Mucosa of descending colon (tissue), 3 donors: ENCODE measurements at regions not wholly inside any gene's neighbourhood (a gene's known extent, or its start where the extent isn't known, plus 50 kb on each side); places are given as distances from the start of the nearest gene placed in this dataset.

Experiments
- ATAC-seq: fragments of 200-7000 bp; cut with Tn5 transposase; one replicate; pipeline ENCODE4 v1.9.1; 2020; ENCODE audit warnings: mild to moderate bottlenecking, moderate library complexity
- DNase-seq, 3 donors: peaks; one replicate each; pipeline ENCODE4 v3.0.0-alpha.2; 2020
- H3K36me3 ChIP-seq: fragments of 200-600 bp; one replicate; pipeline ENCODE4 v1.8.0; 2021; ENCODE audit warnings: low read depth, mild to moderate bottlenecking
- H3K4me1 ChIP-seq: fragments of 200-600 bp; one replicate; pipeline ENCODE4 v1.8.0; 2021; ENCODE audit warnings: low read depth, mild to moderate bottlenecking
- H3K4me3 ChIP-seq: fragments of 200-600 bp; one replicate; pipeline ENCODE4 v1.8.0; 2021; ENCODE audit warnings: mild to moderate bottlenecking
- H3K9me3 ChIP-seq: fragments of 200-600 bp; one replicate; pipeline ENCODE4 v1.8.0; 2021; ENCODE audit warnings: mild to moderate bottlenecking
- CTCF ChIP-seq: fragments of 200-600 bp; IDR thresholded peaks from one replicate; pipeline ENCODE4 v1.8.0; 2022; ENCODE audit warnings: antibody characterized with exemption, mild to moderate bottlenecking
- intact Hi-C, 2 donors: fragments of 100-400 bp; cut with DNase I in 1 of 2; cut with micrococcal nuclease in 1 of 2; formaldehyde crosslinking; loops; one replicate each; pipeline versions ENCODE4 v1.11.0 to v1.11.1; 2022; cut with DNase I, micrococcal nuclease
- donor health status: DM: no; HTN: no; CAD: no; lungs with moderate emphysema.
- donor health status: DM: no; HTN: no; CAD: no.
- donor health status: DM: no; HTN: yes; CAD: no.

GRCh38 chr7:69363136-69363535 lies 235.1 kb upstream of the AUTS2 start:
- no peak for DNase-seq
- Histone ChIP-seq H3K9me3 (peaks cover 24% of the 10 kb centered on the region), H3K4me1 (no peaks in the 10 kb centered on the region), H3K36me3 (no peaks in the 10 kb centered on the region), H3K4me3 (no peak overlapping the region)
- no peak for ATAC-seq
- no peak for TF ChIP-seq CTCF
- intact Hi-C loops, result no loop called here

GRCh38 chr7:69364813-69365643 lies 233.2 kb upstream of the AUTS2 start:
- no peaks in the 10 kb centered on the region for H3K4me1 ChIP-seq
- peaks cover 29% of the 10 kb centered on the region for H3K9me3 ChIP-seq
- no peaks in the 10 kb centered on the region for H3K36me3 ChIP-seq
- TF ChIP-seq CTCF, result no peak
- H3K4me3 ChIP-seq, result no peak overlapping the region
- ATAC-seq (no peak), DNase-seq (no peak)
- intact Hi-C loops, result no loop called here

- Histone ChIP-seq H3K4me3 (no peak overlapping the region), H3K36me3 (no peaks in the 10 kb centered on the region), H3K9me3 (peaks cover 25% of the 10 kb centered on the region), H3K4me1 (no peaks in the 10 kb centered on the region)
- no peak for ATAC-seq
- intact Hi-C loops, result no loop called here
- no peak for TF ChIP-seq CTCF
- DNase-seq, result no peak
These were observed 232.6 kb upstream of the AUTS2 start for GRCh38 chr7:69365651-69366192.

GRCh38 chr7:69367780-69368179 lies 230.5 kb upstream of the AUTS2 start:
- DNase-seq (no peak), ATAC-seq (no peak)
- Histone ChIP-seq H3K36me3 (no peaks in the 10 kb centered on the region), H3K4me1 (no peaks in the 10 kb centered on the region), H3K4me3 (no peak overlapping the region), H3K9me3 (peaks cover 24% of the 10 kb centered on the region)
- intact Hi-C loops, result no loop called here
- no peak for TF ChIP-seq CTCF

GRCh38 chr7:69373171-69374043 lies 224.9 kb upstream of the AUTS2 start:
- no peak for TF ChIP-seq CTCF
- intact Hi-C loops, result no loop called here
- no peaks in the 10 kb centered on the region for H3K4me1 ChIP-seq
- peak in 1 of 3 donors; percentile 5 for DNase-seq
- no peak overlapping the region for H3K4me3 ChIP-seq
- ATAC-seq, result no peak
- H3K36me3 ChIP-seq, result no peaks in the 10 kb centered on the region
- peaks cover 30% of the 10 kb centered on the region for H3K9me3 ChIP-seq
